ENCODE measurements at regions not wholly inside any gene's neighbourhood (a gene's known extent, or its start where the extent isn't known, plus 50 kb on each side); places are given as distances from the start of the nearest gene placed in this dataset.
"Not testable (repeated sequence)": the region's sequence is repeated elsewhere in the genome, so short reads cannot be mapped to it uniquely, and the experiment has no call there.

DNA sequence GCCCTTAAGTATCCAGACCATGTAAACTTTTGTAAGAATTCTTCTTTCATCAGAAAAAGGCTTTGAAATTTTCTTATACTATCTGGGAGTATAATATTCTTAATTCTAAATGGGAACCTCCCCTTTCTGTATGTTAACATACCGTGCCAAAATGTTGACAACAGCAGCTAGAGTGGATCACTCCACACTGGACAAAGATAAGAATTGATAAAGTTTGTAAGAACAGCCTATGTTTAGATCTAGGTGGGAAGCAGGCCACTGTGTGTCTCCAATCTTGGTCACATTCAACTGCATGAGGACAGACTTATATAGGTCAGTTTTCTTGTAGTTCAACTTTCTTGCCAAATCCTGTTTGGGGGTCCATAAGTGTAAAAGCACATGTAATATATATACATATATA is 235.7 kb downstream of the RPIA start:
- no peak for DNase-seq

DNA sequence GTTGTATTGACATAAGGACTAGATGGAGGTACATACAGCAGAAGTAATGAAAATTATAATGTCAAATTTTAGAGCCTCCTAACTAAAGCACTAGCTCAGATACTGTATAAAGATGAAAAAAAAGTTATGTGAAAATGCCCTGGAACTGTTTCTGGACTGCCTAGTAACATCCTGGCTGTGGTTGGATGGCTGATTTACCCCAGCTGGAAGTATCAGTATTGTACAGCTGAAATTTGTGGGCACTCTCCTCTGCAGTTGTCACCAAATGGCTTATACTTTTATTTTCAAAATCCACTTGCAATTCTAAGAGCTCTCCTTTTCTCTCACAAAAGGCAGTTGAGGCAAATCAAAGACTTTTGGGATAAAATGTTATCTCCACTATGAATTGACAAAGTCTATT is 239.2 kb downstream of the RPIA start:
- DNase-seq = no peak

DNA sequence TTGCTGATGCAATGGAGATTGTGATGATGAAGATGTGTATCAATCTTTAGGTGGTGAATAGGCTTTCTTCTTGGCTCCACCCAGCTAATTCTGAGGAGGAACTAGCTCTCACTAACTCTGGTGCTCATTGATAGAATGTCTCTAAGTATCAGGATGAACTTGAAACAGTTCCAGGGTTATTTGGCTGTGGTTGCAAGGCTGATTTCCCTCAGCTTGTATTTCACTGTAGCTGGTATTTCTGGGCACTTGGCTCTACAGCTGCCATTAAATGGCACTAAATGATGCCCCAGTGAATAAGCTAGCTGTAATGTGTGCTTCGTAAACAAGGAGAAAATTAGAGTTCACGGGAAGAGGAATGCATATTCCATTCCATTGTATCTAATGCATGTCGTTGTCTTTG is 241.2 kb downstream of the RPIA start:
- DNase-seq = no peak

GRCh38 chr2:88933091-88933490 is 241.6 kb downstream of the RPIA start:
- DNase-seq = no peak

GRCh38 chr2:88933980-88934379 is 242.5 kb downstream of the RPIA start:
- DNase-seq = peak; percentile 46

GRCh38 chr2:88941178-88941577 is 249.7 kb downstream of the RPIA start:
- peak; percentile 71 for DNase-seq

DNA sequence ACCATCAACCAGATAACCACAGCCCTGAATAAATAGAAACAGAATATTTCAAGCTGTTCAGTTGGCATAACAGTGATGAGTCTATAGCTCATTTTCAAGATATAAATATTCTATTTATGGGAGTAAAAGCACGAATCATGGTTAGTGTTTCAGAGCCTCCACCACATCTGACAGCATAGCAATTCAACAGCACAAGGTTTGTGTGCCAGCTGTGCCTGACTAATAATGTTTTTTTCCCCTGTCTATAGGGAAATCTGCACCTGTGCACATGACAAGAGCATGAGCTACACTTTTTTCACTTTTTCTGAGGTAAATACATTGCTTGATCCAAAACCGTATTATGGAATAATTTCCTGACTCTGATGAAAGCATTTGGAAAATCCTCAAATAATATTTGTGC is 251.3 kb downstream of the RPIA start:
- DNase-seq = no peak

DNA sequence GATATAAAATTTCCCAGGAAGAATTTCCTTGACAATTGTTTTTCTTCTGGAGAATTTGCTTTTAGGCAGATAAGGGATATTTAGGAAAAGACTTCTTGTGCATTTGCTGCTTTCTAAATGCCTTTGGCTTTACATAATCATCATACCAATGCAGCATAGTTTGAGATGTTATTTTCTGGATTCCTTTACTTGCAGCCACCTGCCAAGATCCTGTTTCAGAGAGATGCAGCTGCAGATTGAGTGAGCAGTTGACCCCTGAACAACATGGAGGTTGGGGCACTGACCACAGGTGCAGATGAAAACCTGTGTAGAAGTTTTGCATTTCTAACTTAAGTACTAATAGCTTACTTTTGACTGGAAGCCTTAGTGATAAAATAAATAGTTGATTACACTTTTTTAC is 257.9 kb downstream of the RPIA start:
- no peak for DNase-seq

GRCh38 chr2:88950010-88950409 is 258.5 kb downstream of the RPIA start:
- DNase-seq = peak; percentile 46

GRCh38 chr2:88955607-88956006 is 264.1 kb downstream of the RPIA start:
- no peak for DNase-seq

DNA sequence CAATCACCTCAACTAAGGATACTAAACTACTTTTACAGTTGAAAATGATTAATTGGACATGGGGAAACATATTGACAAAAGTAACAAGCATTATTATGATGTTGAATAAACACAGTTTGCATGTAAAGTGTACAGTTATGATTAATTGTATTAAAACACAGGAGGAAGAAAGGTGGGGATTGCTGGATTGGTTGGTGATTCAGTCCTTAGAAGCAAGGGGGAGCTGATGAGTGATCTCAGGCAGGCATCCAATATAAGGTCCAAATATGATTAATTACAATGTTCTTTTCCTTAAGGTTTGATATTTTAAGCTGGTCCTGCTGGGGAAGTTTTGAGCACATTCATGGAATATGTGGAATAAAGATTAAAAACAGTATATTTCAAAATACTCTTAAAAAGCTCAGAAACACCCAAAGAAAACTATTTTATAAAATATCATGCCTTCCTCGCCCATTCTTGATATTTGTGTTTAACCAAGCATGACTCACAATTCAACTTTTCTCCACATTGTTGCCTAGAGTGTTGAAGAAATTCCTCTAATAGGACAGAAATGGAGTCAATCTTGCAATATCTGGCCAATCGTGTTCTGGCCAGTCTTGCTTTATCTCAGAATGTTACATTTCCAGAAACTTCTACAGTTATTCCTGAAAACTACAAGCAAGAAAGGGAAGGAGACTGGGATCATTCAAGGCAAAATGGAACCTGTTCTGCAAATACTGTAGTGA is 268.2 kb downstream of the RPIA start:
- peak; percentile 21 for DNase-seq

GRCh38 chr2:88961323-88961722 is 269.9 kb downstream of the RPIA start:
- DNase-seq = not testable (repeated sequence)

GRCh38 chr2:88967844-88968243 is 276.4 kb downstream of the RPIA start:
- DNase-seq = peak; percentile 56

GRCh38 chr2:88978011-88978410 is 286.5 kb downstream of the RPIA start:
- DNase-seq = not testable (repeated sequence)

DNA sequence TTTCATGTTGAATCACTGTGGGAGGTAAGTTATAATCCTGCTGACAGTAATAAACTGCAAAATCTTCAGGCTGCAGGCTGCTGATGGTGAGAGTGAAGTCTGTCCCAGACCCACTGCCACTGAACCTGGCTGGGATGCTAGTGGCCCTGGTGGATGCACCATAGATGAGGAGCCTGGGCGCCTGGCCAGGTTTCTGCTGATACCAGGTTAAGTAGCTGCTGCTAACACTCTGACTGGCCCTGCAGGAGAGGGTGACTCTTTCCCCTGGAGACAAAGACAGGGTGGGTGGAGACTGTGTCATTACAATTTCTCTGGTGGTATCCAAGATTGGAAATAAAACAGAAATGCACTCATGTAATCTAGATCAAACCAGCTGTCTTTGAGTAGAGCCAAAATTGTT is 287.0 kb downstream of the RPIA start:
- peak; percentile 8 for DNase-seq

DNA sequence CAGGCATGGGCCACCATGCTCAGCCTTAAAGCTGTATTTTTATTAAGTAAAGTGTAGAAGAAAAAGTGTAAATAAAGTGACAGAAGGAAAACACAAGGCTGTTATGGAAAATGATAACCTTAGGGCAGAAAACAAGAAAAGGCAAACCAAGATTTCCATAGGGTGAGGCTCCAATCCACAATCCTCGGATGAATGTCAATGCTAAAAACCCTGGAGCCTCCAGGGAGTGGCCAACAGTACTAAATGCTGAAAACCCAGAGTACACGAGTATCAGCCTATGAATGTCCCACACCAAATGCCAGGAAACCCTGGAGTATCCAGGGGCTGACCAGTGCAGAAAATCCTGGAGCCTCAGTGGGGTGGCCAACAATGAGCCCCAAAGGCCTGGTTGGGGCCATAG is 292.6 kb downstream of the RPIA start:
- DNase-seq = not testable (repeated sequence)

DNA sequence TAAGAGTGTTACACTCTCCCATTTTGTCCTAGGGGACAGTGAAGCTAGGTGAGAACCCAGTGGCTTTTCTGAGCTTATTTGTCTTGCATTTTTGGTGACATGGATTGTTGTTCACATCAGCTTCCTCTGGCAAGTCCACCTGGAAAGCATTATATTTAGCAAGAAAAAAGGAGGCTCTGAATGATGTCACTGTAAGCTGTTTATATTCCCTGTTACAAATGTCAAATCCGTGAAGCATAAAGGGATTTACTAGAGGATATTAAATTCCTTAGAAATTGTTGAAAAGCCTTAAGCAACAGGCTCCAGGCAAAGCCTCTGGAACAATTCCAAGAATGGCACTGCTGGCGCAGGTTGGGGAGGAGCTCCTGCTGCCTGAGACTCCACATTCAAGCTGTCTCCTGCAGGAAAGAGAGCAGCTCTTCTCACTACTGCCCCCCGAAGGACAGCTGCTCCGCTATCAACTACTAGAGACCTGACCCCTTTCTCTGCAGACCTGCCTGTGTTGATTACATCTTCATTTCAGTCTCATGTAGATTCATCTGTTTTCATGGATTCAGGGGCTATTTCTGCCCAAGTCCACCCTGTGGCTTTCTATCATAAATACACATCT is 295.4 kb downstream of the RPIA start:
- peak; percentile 37 for DNase-seq

DNA sequence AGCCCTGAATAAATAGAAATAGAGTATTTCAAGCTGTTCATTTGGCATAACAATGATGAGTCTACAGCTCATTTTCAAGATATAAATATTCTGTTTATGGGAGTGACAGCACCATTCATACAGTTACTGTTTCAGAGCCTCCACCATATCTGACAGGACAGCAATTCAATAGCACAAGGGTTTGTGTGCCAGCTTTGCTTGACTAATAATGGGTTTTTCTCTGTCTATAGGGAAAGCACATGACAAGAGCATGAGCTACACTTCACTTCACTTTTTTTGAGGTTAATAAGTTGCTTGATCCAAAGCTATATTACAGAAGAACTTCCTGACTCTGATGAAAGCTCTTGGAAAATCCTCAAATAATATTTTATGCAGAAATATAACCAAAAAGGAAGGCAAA is 297.1 kb downstream of the RPIA start:
- not testable (repeated sequence) for DNase-seq

- DNase-seq = not testable (repeated sequence)
These were observed 301.3 kb downstream of the RPIA start for GRCh38 chr2:88992819-88993218.

GRCh38 chr2:88994856-88995255 is 303.4 kb downstream of the RPIA start:
- DNase-seq = not testable (repeated sequence)

DNA sequence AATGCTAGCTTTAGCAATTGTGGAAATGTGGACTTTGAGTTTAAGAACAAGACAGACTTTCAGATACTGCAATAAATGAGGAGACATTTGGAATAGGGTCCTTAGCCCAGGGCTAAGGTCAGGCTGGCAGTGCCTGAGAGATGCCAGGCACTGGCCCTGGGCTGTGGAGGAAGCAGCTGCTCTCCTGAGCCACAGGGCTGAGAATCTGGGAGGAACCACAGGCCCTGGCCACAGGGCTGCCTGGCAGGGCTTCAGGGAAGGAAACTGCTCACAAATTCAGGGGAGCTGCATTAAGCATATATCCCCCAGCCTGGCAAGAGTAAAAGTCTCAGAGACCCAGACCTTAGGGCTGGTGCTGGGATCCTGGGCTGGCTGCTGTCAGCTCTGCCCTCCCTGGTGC is 305.1 kb downstream of the RPIA start:
- DNase-seq = not testable (repeated sequence)

GRCh38 chr2:88999365-88999764 is 307.9 kb downstream of the RPIA start:
- no peak for DNase-seq

DNA sequence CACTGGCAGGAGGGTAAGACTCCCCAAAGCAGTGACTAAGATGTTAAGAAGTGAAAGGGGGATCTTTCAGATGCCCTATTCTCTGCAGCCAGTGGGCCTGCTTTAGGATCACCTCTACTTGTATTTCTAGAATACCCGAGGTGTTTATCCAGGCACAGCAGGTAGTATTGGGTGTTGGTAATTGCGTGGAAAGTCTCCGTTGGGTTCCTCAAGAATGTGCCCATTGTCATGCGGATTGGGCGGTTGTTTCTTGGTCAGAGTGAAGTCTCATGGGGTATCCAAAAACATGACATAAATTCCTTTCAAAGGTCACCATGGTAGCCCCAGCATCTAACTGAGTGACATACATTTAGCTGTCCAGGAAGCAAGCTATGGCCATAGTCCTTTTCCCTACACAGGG is 308.8 kb downstream of the RPIA start:
- DNase-seq = no peak

DNA sequence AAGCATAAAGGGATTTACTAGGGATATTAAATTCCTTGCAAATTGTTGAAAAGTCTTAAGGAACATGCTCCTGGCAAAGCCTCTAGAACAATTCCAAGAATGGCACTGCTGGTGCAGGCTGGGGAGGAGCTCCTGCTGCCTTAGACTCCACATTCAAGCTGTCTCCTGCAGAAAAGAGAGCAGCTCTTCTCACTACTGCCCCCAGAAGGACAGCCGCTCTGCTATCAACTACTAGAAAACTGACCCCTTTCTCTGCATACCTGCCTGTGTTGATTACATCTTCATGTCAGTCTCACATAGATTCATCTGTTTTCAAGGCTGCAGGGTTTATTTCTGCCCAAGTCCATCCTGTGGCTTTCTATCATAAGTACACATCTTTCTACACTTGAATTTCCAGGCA is 312.8 kb downstream of the RPIA start:
- not testable (repeated sequence) for DNase-seq

DNA sequence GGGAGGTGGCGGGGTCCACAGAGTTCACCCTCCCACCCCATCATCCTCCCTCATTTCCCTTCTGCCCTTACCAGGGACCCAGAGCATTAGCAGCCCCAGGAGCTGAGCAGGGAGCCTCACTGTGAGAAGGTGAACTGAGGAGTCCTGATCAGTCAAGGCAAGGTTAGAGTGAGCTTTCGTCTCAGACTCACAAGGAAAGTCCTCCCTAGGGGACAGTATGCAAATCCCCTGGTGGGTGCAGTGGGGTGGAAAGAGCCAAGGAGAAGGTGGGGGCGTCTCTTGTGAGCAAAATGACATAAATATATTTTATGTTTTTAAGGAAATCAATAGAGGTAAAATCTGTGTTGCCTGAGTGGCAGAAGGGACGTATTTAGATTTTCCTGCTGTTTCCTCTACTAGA is 329.1 kb downstream of the RPIA start:
- DNase-seq = not testable (repeated sequence)
